ENCODE measurements at regions not wholly inside any gene's neighbourhood (a gene's known extent, or its start where the extent isn't known, plus 50 kb on each side); places are given as distances from the start of the nearest gene placed in this dataset.
A peak's percentile ranks its signal among the peaks of the same experiment; 100 is the strongest.

DNA sequence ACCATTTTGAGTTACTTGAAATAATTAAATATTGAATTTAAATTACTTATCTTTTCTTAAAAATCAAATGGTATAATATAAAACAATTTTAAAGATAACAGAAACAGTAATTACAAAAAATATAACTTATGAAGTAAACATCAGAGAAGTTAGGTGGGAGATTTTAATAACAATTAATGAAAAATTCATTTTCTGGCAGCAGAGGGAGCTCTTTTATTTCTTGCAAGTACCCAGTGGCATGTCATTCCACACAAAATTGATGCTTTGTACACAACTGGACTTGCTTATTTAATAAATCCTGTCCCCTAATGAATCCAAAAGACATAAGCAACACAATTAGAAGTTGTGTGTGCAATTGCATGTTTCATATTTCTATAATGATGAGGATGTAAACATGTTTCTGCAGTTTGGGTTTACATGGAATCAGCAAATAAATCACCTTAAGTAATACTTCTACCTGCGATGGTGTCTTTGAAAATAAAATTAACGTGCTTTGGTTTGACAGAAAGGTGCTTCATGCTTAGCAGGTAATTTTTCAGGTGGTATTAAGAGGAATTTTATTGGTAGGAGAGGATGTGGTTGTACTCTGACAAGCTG is 861.3 kb downstream of the ZPLD1 start:
- Histone ChIP-seq H2AK5ac (ENCODE audit: low read depth, low read length) (no peak overlapping the region), H3K14ac (ENCODE audit: insufficient read length) (no peak overlapping the region), H3K79me1 (ENCODE audit: low read depth, low read length) (no peaks in the 10 kb centered on the region), H4K5ac (ENCODE audit: insufficient read length, low read depth, low read length) (no peak overlapping the region), H4K8ac (ENCODE audit: extremely low read depth, insufficient read depth, low read length) (no peak overlapping the region), H3K27ac (ENCODE audit: low read depth, low read length) (no peak overlapping the region), H3K9ac (replicated peaks in 1 of 4; ENCODE audit: extremely low read depth in 1 of 4, low read depth in 3 of 4, low read length in 3 of 4) (no peak overlapping the region), H3K56ac (replicated peaks; ENCODE audit: insufficient read length, low read depth, low read length) (no peak overlapping the region), H2BK15ac (ENCODE audit: low read length) (no peak overlapping the region), H3K27me3 (replicated peaks in 1 of 4; ENCODE audit: control insufficient read depth in 3 of 4, extremely low read depth in 1 of 4, insufficient read depth in 3 of 4, low read length in 3 of 4) (no peaks in the 10 kb centered on the region), H2AFZ (ENCODE audit: low read length) (no peak overlapping the region), H3K4me3 (ENCODE audit: extremely low read depth in 1 of 4, insufficient read depth in 2 of 4, low read depth in 3 of 4, low read length in 4 of 4) (no peak overlapping the region), H3K18ac (ENCODE audit: extremely low read depth, low read length) (no peak overlapping the region), H2BK120ac (replicated peaks; ENCODE audit: low read depth, low read length) (no peak overlapping the region), H3K23me2 (ENCODE audit: low read depth, low read length) (no peaks in the 10 kb centered on the region), H2BK12ac (ENCODE audit: low read depth, low read length) (no peak overlapping the region), H4K20me1 (replicated peaks in 1 of 2; ENCODE audit: control insufficient read depth in 1 of 2, insufficient read depth in 2 of 2, low read length in 2 of 2) (no peaks in the 10 kb centered on the region), H3K36me3 (ENCODE audit: control insufficient read depth in 2 of 4, insufficient read depth in 4 of 4, low read length in 3 of 4) (no peaks in the 10 kb centered on the region), H3K4me2 (ENCODE audit: insufficient read depth in 1 of 2, low read depth in 2 of 2, low read length in 2 of 2) (no peak overlapping the region), H3K79me2 (ENCODE audit: control insufficient read depth in 1 of 2, insufficient read depth in 2 of 2, low read length in 2 of 2) (no peaks in the 10 kb centered on the region), H2BK20ac (ENCODE audit: low read length) (no peak overlapping the region), H3K4me1 (replicated peaks in 1 of 4; ENCODE audit: control insufficient read depth in 3 of 4, insufficient read depth in 4 of 4, low read length in 3 of 4) (no peaks in the 10 kb centered on the region), H4K91ac (replicated peaks; ENCODE audit: insufficient read length, low read length) (no peak overlapping the region), H3K23ac (ENCODE audit: insufficient read length) (no peak overlapping the region), H3K9me3 (ENCODE audit: insufficient read depth in 2 of 2, low read depth in 1 of 2, low read length in 1 of 2) (no peaks in the 10 kb centered on the region), H2BK5ac (ENCODE audit: low read depth, low read length) (no peak overlapping the region), H3K4ac (replicated peaks; ENCODE audit: insufficient read length, low read depth, low read length) (no peak overlapping the region)
- no peak for DNase-seq (ENCODE audit: low read depth in 1 of 2, low spot score in 2 of 2)
- TF ChIP-seq CHD2 (IDR thresholded peaks at IDR 0.05; ENCODE audit: low read length), result no peak
- TF ChIP-seq RAD21 (IDR thresholded peaks at IDR 0.05 in 1 of 2, conservative IDR thresholded peaks at IDR 0.05 in 1 of 2; ENCODE audit: low read depth in 2 of 2, low read length in 2 of 2), result peak; percentile 51
- CTCF ChIA-PET (ENCODE audit: partially characterized antibody), result interaction anchor here (0.5 to 1.6 kb wide), 11 partner anchors 8 to 1091 kb away, joined by 3 to 6 read pairs (median 3); no protein-coding TSS in a partner anchor
- no peak for FAIRE-seq
- POLR2A ChIA-PET (ENCODE audit: partially characterized antibody), result no interaction called here
- 83% methylated on average over 2 of the region's 2 CpGs; no CpG with 5 or more reads in 1 of the 2 experiments for WGBS, 2 experiments (ENCODE audit: extremely low coverage in 1 of 2, insufficient coverage in 1 of 2, insufficient read length in 1 of 2, insufficient replicate concordance in 2 of 2, low coverage in 1 of 2, low lambda C conversion rate in 2 of 2, missing lambda C conversion rate in 1 of 2)
